ENCODE measurements at regions not wholly inside any gene's neighbourhood (a gene's known extent, or its start where the extent isn't known, plus 50 kb on each side); places are given as distances from the start of the nearest gene placed in this dataset.
"Not testable (repeated sequence)": the region's sequence is repeated elsewhere in the genome, so short reads cannot be mapped to it uniquely, and the experiment has no call there.

DNA sequence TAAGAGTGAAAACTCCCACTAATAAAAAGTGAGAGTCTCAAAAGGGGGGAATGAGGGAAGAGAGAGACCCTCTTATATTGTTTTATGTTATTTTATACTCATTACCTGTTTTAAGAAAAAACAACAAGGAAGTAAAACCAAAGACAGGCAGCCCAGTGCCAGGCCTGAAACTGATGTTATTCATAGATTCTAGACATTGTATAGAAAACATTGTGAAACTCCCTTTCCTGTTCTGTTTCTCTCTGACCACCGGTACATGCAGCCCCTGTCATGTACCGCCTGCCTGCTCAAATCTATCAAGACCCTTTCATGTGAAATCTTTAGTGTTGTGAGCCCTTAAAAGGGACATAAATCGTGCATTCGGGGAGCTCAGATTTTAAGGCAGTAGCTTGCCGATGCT lies 216.4 kb upstream of the CNTN3 start:
- TF ChIP-seq, protein P1, sequence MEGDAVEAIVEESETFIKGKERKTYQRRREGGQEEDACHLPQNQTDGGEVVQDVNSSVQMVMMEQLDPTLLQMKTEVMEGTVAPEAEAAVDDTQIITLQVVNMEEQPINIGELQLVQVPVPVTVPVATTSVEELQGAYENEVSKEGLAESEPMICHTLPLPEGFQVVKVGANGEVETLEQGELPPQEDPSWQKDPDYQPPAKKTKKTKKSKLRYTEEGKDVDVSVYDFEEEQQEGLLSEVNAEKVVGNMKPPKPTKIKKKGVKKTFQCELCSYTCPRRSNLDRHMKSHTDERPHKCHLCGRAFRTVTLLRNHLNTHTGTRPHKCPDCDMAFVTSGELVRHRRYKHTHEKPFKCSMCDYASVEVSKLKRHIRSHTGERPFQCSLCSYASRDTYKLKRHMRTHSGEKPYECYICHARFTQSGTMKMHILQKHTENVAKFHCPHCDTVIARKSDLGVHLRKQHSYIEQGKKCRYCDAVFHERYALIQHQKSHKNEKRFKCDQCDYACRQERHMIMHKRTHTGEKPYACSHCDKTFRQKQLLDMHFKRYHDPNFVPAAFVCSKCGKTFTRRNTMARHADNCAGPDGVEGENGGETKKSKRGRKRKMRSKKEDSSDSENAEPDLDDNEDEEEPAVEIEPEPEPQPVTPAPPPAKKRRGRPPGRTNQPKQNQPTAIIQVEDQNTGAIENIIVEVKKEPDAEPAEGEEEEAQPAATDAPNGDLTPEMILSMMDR (optimal IDR thresholded peaks at IDR 0.05 in 1 of 3, IDR thresholded peaks at IDR 0.05 in 1 of 3, conservative IDR thresholded peaks at IDR 0.05 in 1 of 3; ENCODE audit: extremely low read depth in 1 of 3, insufficient read depth in 2 of 3, low read length in 3 of 3) = not testable (repeated sequence)
- TF ChIP-seq EZH2 (IDR thresholded peaks at IDR 0.05; ENCODE audit: low read length) = not testable (repeated sequence)
